ENCODE measurements at regions not wholly inside any gene's neighbourhood (a gene's known extent, or its start where the extent isn't known, plus 50 kb on each side); places are given as distances from the start of the nearest gene placed in this dataset.

GRCh38 chr2:51084750-51085149 is 52.8 kb upstream of the NRXN1 start:
- Histone ChIP-seq H3K27ac (ENCODE audit: low read depth, low read length) (no peak overlapping the region), H3K4me3 (ENCODE audit: low read length) (no peak overlapping the region), H3K27me3 (ENCODE audit: insufficient read depth, low read length) (no peaks in the 10 kb centered on the region), H3K9ac (ENCODE audit: low read depth, low read length) (no peak overlapping the region), H3K4me1 (ENCODE audit: insufficient read depth, low read length) (no peaks in the 10 kb centered on the region), H3K36me3 (ENCODE audit: insufficient read depth, low read length) (no peaks in the 10 kb centered on the region), H3K9me3 (ENCODE audit: insufficient read depth, low read depth, low read length) (no peaks in the 10 kb centered on the region)
- 90% methylated on average over 2 of the region's 2 CpGs for WGBS
